ENCODE measurements at regions not wholly inside any gene's neighbourhood (a gene's known extent, or its start where the extent isn't known, plus 50 kb on each side); places are given as distances from the start of the nearest gene placed in this dataset.
A peak's percentile ranks its signal among the peaks of the same experiment; 100 is the strongest.

GRCh38 chr3:150223558-150223957, 184.5 kb upstream of the TSC22D2 start:
- no peaks in the 10 kb centered on the region for H3K9me3 ChIP-seq
- DNase-seq (ENCODE audit: low spot score), result no peak
- H3K4me3 ChIP-seq, result no peak overlapping the region
- H3K27me3 ChIP-seq (replicated peaks; ENCODE audit: insufficient read depth), result no peaks in the 10 kb centered on the region
- H3K36me3 ChIP-seq, result no peaks in the 10 kb centered on the region
- intact Hi-C loops (cut with DNase I), result loop anchor here (5.0 to 10.0 kb wide), 2 partner anchors 151 to 274 kb away; no protein-coding TSS in a partner anchor
- TF ChIP-seq CTCF (IDR thresholded peaks at IDR 0.05) (no peak), POLR2AphosphoS5 (IDR thresholded peaks at IDR 0.05) (no peak), POLR2A (IDR thresholded peaks at IDR 0.05) (no peak)
- no peak overlapping the region for H3K27ac ChIP-seq
- no peaks in the 10 kb centered on the region for H3K4me1 ChIP-seq (replicated peaks)
- 95% methylated on average over 4 of the region's 4 CpGs for WGBS

- no peak overlapping the region for H3K27ac ChIP-seq
- H3K4me1 ChIP-seq (replicated peaks), result no peaks in the 10 kb centered on the region
- intact Hi-C loops (cut with DNase I), result loop anchor here (5.0 to 10.0 kb wide), 2 partner anchors 152 to 274 kb away; no protein-coding TSS in a partner anchor
- no peaks in the 10 kb centered on the region for H3K36me3 ChIP-seq
- DNase-seq (ENCODE audit: low spot score), result no peak
- no peaks in the 10 kb centered on the region for H3K27me3 ChIP-seq (replicated peaks; ENCODE audit: insufficient read depth)
- no peak overlapping the region for H3K4me3 ChIP-seq
- 80% methylated on average over 10 of the region's 10 CpGs for WGBS
- TF ChIP-seq CTCF (IDR thresholded peaks at IDR 0.05), result no peak
- TF ChIP-seq POLR2AphosphoS5 (IDR thresholded peaks at IDR 0.05), result no peak
- TF ChIP-seq POLR2A (IDR thresholded peaks at IDR 0.05), result no peak
- no peaks in the 10 kb centered on the region for H3K9me3 ChIP-seq
Observed at GRCh38 chr3:150222691-150223489, 185.2 kb upstream of the TSC22D2 start.

- no peak for DNase-seq (ENCODE audit: low spot score)
- H3K4me1 ChIP-seq (replicated peaks), result no peaks in the 10 kb centered on the region
- no peak overlapping the region for H3K27ac ChIP-seq
- no peak overlapping the region for H3K4me3 ChIP-seq
- TF ChIP-seq CTCF (IDR thresholded peaks at IDR 0.05) (no peak), POLR2A (IDR thresholded peaks at IDR 0.05) (no peak), POLR2AphosphoS5 (IDR thresholded peaks at IDR 0.05) (no peak)
- H3K27me3 ChIP-seq (replicated peaks; ENCODE audit: insufficient read depth), result no peaks in the 10 kb centered on the region
- intact Hi-C loops (cut with DNase I), result loop anchor here (5.0 to 10.0 kb wide), 2 partner anchors 153 to 275 kb away; no protein-coding TSS in a partner anchor
- no peaks in the 10 kb centered on the region for H3K36me3 ChIP-seq
- WGBS, result 88% methylated on average over 10 of the region's 10 CpGs
- no peaks in the 10 kb centered on the region for H3K9me3 ChIP-seq
Observed at GRCh38 chr3:150221904-150222523, 186.1 kb upstream of the TSC22D2 start.

GRCh38 chr3:150220799-150221198, 187.3 kb upstream of the TSC22D2 start:
- Histone ChIP-seq H3K4me3 (peak overlapping the region in 1 of 2 donors; percentile 21), H3K27ac (no peak overlapping the region), H3K4me1 (replicated peaks) (no peaks in the 10 kb centered on the region), H3K36me3 (no peaks in the 10 kb centered on the region), H3K27me3 (replicated peaks; ENCODE audit: insufficient read depth) (no peaks in the 10 kb centered on the region), H3K9me3 (no peaks in the 10 kb centered on the region)
- DNase-seq (ENCODE audit: low spot score), result no peak
- TF ChIP-seq POLR2AphosphoS5 (IDR thresholded peaks at IDR 0.05), result no peak
- no peak for TF ChIP-seq POLR2A (IDR thresholded peaks at IDR 0.05)
- no peak for TF ChIP-seq CTCF (IDR thresholded peaks at IDR 0.05)
- intact Hi-C loops (cut with DNase I), result loop anchor here (5.0 to 10.0 kb wide), 2 partner anchors 154 to 277 kb away; no protein-coding TSS in a partner anchor
- 39% methylated on average over 5 of the region's 5 CpGs for WGBS
